HG03354 (cell line): ENCODE measurements at regions not wholly inside any gene's neighbourhood (a gene's known extent, or its start where the extent isn't known, plus 50 kb on each side); places are given as distances from the start of the nearest gene placed in this dataset.

Experiments used
- ATAC-seq: cut with Tn5 transposase; IDR thresholded peaks from one replicate; pipeline ENCODE4 v1.9.1; 2021; ENCODE audit warnings: mild to moderate bottlenecking; ENCODE audit not compliant: unreplicated experiment, poor library complexity, severe bottlenecking

- ATAC-seq = no peak
These were observed 79.0 kb upstream of the RARB start for GRCh38 chr3:25349095-25349494.

GRCh38 chr3:25349828-25350724 lies 78.0 kb upstream of the RARB start:
- ATAC-seq = no peak

GRCh38 chr3:25350725-25351114 lies 77.3 kb upstream of the RARB start:
- no peak for ATAC-seq

- ATAC-seq = no peak
These were observed 74.0 kb upstream of the RARB start for GRCh38 chr3:25354071-25354470.

GRCh38 chr3:25355034-25355885 lies 72.8 kb upstream of the RARB start:
- ATAC-seq = no peak

GRCh38 chr3:25355998-25356397 lies 72.1 kb upstream of the RARB start:
- ATAC-seq = no peak

GRCh38 chr3:25362118-25362517 lies 65.9 kb upstream of the RARB start:
- ATAC-seq = no peak

- ATAC-seq = no peak
These were observed 62.4 kb upstream of the RARB start for GRCh38 chr3:25365636-25366035.

GRCh38 chr3:25367025-25367424 lies 61.0 kb upstream of the RARB start:
- no peak for ATAC-seq

- ATAC-seq = no peak
These were observed 55.9 kb upstream of the RARB start for GRCh38 chr3:25372167-25372566.

- no peak for ATAC-seq
These were observed 51.7 kb upstream of the RARB start for GRCh38 chr3:25376340-25376739.

- no peak for ATAC-seq
These were observed 51.0 kb upstream of the RARB start for GRCh38 chr3:25377042-25377441.
